Activated naive CD4-positive, alpha-beta T cell treated with anti-CD3 and anti-CD28 coated beads for 36 hours (primary cell): ENCODE measurements at regions not wholly inside any gene's neighbourhood (a gene's known extent, or its start where the extent isn't known, plus 50 kb on each side); places are given as distances from the start of the nearest gene placed in this dataset.

Experiments used
- CTCF ChIA-PET: fragments of 350-600 bp; sonication (Branson Sonifier 250); formaldehyde crosslinking; loops from one replicate; lab custom pipeline; 2021; ENCODE audit warnings: antibody characterized with exemption; lab: Charles Lee
- DNase-seq: peaks from one replicate; pipeline ENCODE4 v3.0.0-alpha.2; 2020
- H3K27ac Mint-ChIP-seq: one replicate; pipeline ENCODE4 v1.8.0; 2021; ENCODE audit warnings: mild to moderate bottlenecking, mixed read lengths
- H3K27me3 Mint-ChIP-seq: one replicate; pipeline ENCODE4 v1.8.0; 2021; ENCODE audit warnings: low read depth, mixed read lengths
- H3K36me3 Mint-ChIP-seq: one replicate; pipeline ENCODE4 v1.8.0; 2021; ENCODE audit warnings: low read depth, mixed read lengths
- H3K4me1 Mint-ChIP-seq: one replicate; pipeline ENCODE4 v1.8.0; 2021; ENCODE audit warnings: low read depth, mixed read lengths
- H3K4me3 Mint-ChIP-seq: one replicate; pipeline ENCODE4 v1.8.0; 2021; ENCODE audit warnings: mild to moderate bottlenecking, moderate library complexity, mixed read lengths
- H3K9me3 Mint-ChIP-seq: one replicate; pipeline ENCODE4 v1.8.0; 2021; ENCODE audit warnings: mixed read lengths
- intact Hi-C: fragments of 100-400 bp; cut with micrococcal nuclease; formaldehyde crosslinking; loops from one replicate; pipeline ENCODE4 v1.15.1; 2023

DNA sequence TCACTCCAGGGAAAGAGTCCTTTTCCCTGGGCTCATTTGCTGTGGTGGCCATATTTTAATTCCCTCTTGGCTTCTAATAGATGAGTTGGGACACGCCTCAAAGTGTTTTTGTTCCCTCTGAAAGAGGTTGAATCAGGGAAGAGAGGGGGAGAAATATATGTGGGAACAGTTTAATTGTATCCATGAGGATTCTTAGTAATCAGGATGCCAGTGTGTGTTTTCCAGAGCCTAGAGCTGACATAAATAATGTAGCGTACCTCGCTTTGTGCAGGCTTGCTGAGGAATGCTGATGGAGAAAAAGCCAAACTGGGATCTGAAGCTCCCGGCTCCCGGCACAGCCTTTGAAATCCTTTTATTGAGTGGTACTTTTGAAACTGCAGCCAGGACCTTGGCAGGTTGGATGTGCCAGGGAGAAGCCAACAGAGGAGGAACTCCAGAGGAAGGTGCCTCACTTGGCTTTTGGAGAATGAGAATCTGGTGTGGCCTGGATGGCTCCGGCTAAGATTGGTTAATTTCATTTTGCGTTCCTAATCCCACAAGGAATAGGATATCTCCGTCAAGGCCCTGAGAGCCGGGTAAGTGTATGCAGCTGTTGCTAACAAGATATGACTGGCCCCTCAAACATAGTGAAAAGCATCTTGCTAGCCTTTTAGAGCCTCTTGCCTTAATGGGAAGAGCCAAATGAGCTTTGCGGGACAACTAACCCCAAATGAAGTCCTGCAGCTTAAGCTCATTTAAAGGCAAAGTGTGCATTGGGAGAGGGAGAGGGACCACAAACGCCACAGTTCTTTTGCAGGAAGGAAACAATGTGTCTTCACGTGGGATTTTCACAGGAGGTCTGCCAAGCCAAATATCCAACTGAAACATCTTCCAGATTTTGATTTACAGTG lies 471.1 kb upstream of the WWC1 start:
- Mint-ChIP-seq H3K27ac (no peak overlapping the region), H3K9me3 (no peaks in the 10 kb centered on the region), H3K36me3 (no peaks in the 10 kb centered on the region), H3K27me3 (no peaks in the 10 kb centered on the region), H3K4me3 (no peak overlapping the region), H3K4me1 (no peaks in the 10 kb centered on the region)
- DNase-seq, result no peak
- intact Hi-C loops, result no loop called here
- CTCF ChIA-PET, result no interaction called here

DNA sequence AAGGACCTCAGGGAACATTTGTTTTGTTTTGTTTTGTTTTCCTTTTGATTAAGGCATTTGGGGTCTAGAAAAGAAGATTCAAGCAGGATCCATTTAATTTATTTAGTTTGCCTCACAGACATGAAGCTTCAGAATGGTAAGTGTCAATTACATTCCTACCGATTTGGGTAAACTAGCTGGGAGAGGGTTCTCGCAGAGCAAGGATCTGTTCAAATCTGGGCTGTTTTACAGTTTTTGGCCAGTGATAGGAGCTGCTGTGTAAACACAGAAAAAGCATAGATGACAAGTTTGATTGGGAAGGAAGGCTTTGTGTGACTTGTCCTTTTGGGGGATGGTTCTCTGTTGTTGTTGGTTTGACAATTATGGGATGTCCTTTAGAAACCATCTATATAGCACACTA lies 470.3 kb upstream of the WWC1 start:
- Mint-ChIP-seq H3K36me3 (no peaks in the 10 kb centered on the region), H3K4me3 (no peak overlapping the region), H3K9me3 (no peaks in the 10 kb centered on the region), H3K27me3 (no peaks in the 10 kb centered on the region), H3K4me1 (no peaks in the 10 kb centered on the region), H3K27ac (no peak overlapping the region)
- DNase-seq, result no peak
- CTCF ChIA-PET, result no interaction called here
- intact Hi-C loops, result no loop called here

DNA sequence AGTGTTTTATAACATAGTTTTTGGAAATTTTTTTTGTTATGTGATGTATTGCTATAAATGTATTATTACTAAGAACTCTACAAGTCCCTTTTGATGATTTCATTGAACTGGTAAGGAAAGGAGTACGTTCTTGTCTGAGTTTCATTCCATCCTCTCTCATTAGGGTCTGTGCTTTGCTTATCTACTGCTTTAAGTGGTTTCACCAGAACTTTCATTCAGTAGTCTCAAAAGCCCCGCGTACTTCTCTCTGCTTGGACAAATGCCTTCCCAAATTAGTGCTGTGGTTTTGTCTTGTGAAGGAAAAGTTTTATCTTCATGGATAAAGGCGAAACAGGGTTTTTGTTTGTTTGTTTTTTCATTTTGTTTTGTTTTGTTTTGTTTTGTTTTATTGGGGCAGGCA lies 469.8 kb upstream of the WWC1 start:
- no peaks in the 10 kb centered on the region for H3K36me3 Mint-ChIP-seq
- DNase-seq, result no peak
- CTCF ChIA-PET, result no interaction called here
- H3K27me3 Mint-ChIP-seq, result no peaks in the 10 kb centered on the region
- H3K27ac Mint-ChIP-seq, result no peak overlapping the region
- no peak overlapping the region for H3K4me3 Mint-ChIP-seq
- no peaks in the 10 kb centered on the region for H3K4me1 Mint-ChIP-seq
- intact Hi-C loops, result no loop called here
- no peaks in the 10 kb centered on the region for H3K9me3 Mint-ChIP-seq

DNA sequence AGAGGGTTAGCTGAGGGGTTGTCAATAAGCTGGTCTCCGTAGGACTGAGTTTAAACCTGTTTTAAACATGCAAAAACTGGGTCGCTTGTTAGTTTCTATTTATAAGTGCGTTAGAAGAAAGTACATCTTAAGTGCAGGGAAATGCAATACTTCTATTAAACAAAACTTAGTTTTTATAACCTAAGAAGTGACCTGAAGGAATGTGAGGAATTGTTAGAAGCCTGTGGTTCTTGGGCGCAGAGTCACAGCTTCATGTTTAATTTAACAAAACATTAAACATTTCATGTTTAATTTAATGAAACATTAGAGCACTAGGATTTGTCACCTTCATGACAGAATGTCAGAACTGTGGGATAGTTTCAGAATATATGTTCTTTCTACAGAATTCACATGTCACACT lies 469.2 kb upstream of the WWC1 start:
- Mint-ChIP-seq H3K27me3 (no peaks in the 10 kb centered on the region), H3K36me3 (no peaks in the 10 kb centered on the region), H3K4me3 (no peak overlapping the region), H3K4me1 (no peaks in the 10 kb centered on the region), H3K9me3 (no peaks in the 10 kb centered on the region), H3K27ac (no peak overlapping the region)
- CTCF ChIA-PET, result no interaction called here
- intact Hi-C loops, result no loop called here
- DNase-seq, result no peak

DNA sequence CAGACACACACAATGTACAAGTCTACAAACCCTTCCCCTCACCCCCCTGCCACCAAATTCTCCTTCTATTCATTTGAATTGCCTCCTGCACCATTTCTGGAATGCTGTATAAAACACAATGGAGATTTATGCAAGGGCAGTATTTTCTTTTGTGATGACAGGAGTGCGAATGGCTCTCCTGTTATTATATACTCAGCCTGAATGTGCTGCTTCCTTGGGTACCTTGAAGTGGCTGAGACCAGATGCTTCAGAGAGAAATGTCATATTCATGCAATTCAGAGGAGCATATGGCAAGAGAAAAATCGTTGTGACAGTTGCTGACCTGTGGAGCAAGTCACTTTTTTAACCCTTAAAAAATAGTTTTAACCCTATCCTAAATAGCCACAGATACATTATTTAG lies 468.0 kb upstream of the WWC1 start:
- Mint-ChIP-seq H3K27ac (no peak overlapping the region), H3K4me3 (no peak overlapping the region), H3K9me3 (no peaks in the 10 kb centered on the region), H3K4me1 (no peaks in the 10 kb centered on the region), H3K36me3 (no peaks in the 10 kb centered on the region), H3K27me3 (peaks cover 3% of the 10 kb centered on the region)
- intact Hi-C loops, result no loop called here
- CTCF ChIA-PET, result no interaction called here
- no peak for DNase-seq

DNA sequence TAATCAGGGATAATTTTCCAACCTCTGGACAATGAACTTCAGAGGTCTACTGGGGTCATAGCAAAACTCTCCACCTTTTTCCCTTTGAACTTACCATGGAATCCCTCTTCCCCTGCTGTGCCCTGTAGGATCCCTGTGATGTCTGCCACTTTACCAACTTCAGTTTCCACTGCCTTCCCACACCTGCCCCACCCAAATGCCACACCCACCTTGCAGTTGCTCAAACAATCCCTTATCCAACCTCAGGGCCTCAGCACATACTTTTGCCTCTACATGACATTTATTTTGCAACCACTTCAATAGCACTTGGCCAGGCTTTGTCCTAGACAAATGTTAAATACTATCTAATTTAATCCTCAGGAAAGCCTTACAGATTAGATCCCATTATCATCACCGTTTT lies 463.7 kb upstream of the WWC1 start:
- Mint-ChIP-seq H3K4me1 (no peaks in the 10 kb centered on the region), H3K27ac (no peak overlapping the region), H3K4me3 (no peak overlapping the region), H3K27me3 (peaks cover 3% of the 10 kb centered on the region), H3K36me3 (no peaks in the 10 kb centered on the region), H3K9me3 (no peaks in the 10 kb centered on the region)
- intact Hi-C loops, result no loop called here
- CTCF ChIA-PET, result no interaction called here
- no peak for DNase-seq

DNA sequence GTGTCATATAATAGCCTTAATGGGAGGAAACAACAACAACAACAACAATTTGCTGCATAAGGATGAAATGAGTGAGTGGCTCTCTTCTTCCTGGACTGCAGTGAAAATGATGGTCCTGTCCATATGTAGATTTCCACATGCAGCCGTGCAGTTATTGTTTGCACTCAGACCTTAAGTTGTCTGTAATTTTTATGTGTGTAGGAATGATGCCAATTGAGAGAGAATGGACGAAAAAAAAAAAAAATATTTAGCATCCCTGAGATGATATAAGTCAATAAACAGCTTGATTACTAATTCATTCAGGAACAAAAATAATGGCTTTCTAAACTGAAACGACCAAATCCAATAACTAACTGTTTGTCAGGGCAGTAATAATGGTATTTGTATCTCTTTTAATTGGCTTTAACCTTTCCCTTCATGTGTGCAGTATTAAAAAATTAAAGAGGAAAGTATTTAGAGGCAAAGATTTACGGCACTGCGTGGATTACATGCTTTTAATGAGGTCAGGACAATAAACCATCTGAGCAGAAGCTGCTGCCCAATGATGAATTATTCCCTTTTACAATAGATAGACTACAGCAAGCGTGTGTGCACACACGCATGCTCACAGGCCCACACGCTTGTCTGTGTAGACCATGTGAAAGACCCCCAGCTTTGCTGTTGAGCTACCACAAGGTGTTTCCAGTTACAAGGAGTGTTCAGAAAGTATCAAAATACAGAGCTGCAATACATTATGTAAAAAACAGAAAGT lies 459.5 kb upstream of the WWC1 start:
- Mint-ChIP-seq H3K36me3 (no peaks in the 10 kb centered on the region), H3K4me3 (no peak overlapping the region), H3K4me1 (no peaks in the 10 kb centered on the region), H3K27ac (no peak overlapping the region), H3K9me3 (no peaks in the 10 kb centered on the region), H3K27me3 (peaks cover 3% of the 10 kb centered on the region)
- intact Hi-C loops, result no loop called here
- no peak for DNase-seq
- CTCF ChIA-PET, result no interaction called here

DNA sequence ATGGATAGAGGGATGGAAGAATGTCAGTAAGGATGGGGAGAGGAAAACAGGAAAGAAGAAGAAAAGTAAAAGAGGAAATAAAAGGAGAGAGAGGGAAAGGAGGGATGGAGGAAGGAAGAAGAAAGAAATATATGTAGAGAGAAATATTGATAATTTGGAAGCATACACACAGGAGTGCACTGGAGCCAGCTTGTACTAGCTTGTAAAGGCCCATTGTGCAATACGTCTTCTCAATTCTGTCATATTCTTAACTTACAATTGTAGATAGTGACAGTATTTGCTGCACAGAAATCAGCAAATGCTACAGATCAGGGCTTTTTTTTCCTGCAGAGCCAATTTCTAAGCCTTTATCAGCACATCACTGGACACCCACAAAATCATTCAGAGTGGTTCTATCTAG lies 458.8 kb upstream of the WWC1 start:
- CTCF ChIA-PET, result no interaction called here
- intact Hi-C loops, result no loop called here
- peaks cover 3% of the 10 kb centered on the region for H3K27me3 Mint-ChIP-seq
- no peak overlapping the region for H3K4me3 Mint-ChIP-seq
- H3K36me3 Mint-ChIP-seq, result no peaks in the 10 kb centered on the region
- no peak overlapping the region for H3K27ac Mint-ChIP-seq
- no peak for DNase-seq
- no peaks in the 10 kb centered on the region for H3K9me3 Mint-ChIP-seq
- no peaks in the 10 kb centered on the region for H3K4me1 Mint-ChIP-seq

DNA sequence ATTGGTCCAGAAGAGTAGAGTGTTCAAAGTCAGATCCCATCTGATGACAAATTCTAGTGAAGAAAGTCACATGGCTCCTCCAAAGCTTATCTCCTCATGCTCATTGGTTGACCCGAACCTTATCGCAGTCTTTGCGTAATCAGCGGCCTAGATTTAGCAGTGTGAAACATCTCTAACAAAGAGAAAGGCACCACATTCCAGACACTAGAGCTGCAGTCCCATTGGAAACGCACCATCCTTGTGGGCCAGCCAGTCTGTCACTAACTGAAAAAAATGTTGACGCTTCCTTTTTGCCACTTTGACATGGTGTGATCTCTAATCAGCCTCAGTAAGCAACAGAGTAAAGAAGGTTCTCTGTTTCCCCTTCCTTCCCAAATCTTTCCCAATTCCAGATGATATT lies 458.0 kb upstream of the WWC1 start:
- H3K4me1 Mint-ChIP-seq, result no peaks in the 10 kb centered on the region
- no peak overlapping the region for H3K27ac Mint-ChIP-seq
- CTCF ChIA-PET, result no interaction called here
- intact Hi-C loops, result no loop called here
- no peaks in the 10 kb centered on the region for H3K36me3 Mint-ChIP-seq
- no peaks in the 10 kb centered on the region for H3K27me3 Mint-ChIP-seq
- H3K9me3 Mint-ChIP-seq, result no peaks in the 10 kb centered on the region
- no peak for DNase-seq
- no peak overlapping the region for H3K4me3 Mint-ChIP-seq

DNA sequence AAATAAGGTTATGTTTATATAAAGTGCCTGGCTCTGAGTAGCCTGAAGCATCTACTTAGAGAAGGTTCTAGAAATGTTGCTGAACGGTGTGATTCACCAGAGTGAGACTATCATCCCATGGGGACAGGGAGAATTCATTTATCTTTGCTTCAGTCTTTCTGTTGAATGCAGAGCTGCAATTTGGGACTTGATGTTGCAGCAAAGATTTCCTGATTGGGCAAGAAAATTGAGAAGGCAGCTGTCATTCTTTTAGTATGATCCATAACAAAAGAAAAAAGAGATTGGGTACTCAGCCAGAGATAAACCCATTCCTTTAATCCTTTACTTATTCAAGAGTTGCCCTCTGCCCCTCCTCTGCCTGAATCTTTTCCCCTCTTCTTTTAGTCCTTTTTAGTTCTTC lies 456.3 kb upstream of the WWC1 start:
- H3K27me3 Mint-ChIP-seq, result no peaks in the 10 kb centered on the region
- CTCF ChIA-PET, result interaction anchor here (0.6 to 0.9 kb wide), 2 partner anchors 17 to 1595 kb away, joined by 3 to 5 read pairs; no protein-coding TSS in a partner anchor
- DNase-seq, result no peak
- intact Hi-C loops, result no loop called here
- no peaks in the 10 kb centered on the region for H3K4me1 Mint-ChIP-seq
- no peaks in the 10 kb centered on the region for H3K9me3 Mint-ChIP-seq
- H3K27ac Mint-ChIP-seq, result no peak overlapping the region
- H3K4me3 Mint-ChIP-seq, result no peak overlapping the region
- H3K36me3 Mint-ChIP-seq, result no peaks in the 10 kb centered on the region

DNA sequence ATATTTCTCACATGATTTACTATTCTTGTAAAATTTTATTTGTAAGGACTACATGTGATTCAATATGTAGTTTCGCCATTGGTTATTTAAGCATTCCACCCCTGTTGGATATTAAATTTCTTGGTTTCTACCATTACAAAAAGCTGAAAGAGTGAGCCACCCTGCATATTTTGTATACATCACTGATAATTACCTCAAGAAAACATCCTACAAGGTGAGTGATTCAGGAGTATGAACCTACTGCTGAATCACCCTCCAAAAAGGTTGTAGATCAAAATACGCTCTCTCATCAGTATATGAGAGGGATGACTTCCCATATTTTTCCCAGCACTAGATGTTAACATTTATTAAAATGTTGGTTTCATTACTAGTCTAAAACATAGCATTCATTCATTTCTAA lies 454.3 kb upstream of the WWC1 start:
- H3K27ac Mint-ChIP-seq, result no peak overlapping the region
- CTCF ChIA-PET, result no interaction called here
- DNase-seq, result no peak
- no peaks in the 10 kb centered on the region for H3K9me3 Mint-ChIP-seq
- no peaks in the 10 kb centered on the region for H3K36me3 Mint-ChIP-seq
- no peak overlapping the region for H3K4me3 Mint-ChIP-seq
- intact Hi-C loops, result no loop called here
- H3K4me1 Mint-ChIP-seq, result no peaks in the 10 kb centered on the region
- no peaks in the 10 kb centered on the region for H3K27me3 Mint-ChIP-seq

DNA sequence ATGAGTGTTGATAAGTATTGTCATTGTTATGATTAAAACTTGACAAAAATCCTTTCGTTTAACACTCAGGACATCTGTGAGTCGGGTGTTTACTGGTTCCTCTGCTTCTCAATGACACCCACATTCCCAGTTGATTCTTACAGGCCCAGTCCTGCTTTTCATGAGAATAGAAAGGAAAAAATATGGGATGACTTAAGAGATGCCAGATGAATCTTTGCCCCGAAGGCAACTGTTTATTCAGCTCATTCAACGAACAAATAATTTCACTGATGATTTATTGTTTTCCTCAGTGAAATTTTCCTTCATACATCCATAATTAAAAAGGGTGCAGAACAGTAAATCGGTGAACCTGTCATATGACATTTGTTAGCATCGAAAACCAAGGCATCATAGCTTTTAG lies 452.4 kb upstream of the WWC1 start:
- Mint-ChIP-seq H3K4me3 (no peak overlapping the region), H3K4me1 (no peaks in the 10 kb centered on the region), H3K27ac (no peak overlapping the region), H3K36me3 (no peaks in the 10 kb centered on the region), H3K27me3 (no peaks in the 10 kb centered on the region), H3K9me3 (no peaks in the 10 kb centered on the region)
- CTCF ChIA-PET, result no interaction called here
- intact Hi-C loops, result no loop called here
- DNase-seq, result no peak

DNA sequence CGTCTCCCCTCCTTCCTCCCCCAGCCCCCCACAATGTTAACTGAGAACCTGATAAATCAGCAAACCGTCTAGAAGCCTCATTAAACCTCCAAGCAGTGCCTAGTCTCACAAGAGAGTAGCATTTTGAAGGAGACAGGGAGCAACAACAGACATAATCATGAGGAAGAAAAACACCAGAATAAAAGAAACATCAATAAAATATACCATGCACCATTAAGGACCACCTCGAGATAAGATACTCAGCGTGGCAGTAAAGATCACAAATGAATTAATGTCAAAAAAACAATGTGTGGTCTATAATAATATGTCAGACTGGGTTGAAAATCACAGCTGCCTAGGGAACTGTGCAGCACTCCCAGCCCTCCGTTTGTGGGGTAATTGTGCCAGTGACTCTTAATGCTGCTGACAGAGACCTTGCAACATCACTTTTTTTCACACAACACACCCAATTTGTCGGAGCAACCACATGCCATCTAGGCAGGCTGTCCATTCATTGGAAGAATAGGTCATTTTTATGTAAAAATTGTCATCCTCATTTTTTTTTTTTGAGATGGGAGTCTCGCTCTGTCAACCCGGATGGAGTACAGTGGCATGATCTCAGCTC lies 450.8 kb upstream of the WWC1 start:
- no peaks in the 10 kb centered on the region for H3K4me1 Mint-ChIP-seq
- no peak for DNase-seq

More for the DNA sequence above, 450.8 kb upstream of the WWC1 start:
- no peaks in the 10 kb centered on the region for H3K9me3 Mint-ChIP-seq
- H3K27ac Mint-ChIP-seq, result no peak overlapping the region
- intact Hi-C loops, result no loop called here
- CTCF ChIA-PET, result no interaction called here
- H3K36me3 Mint-ChIP-seq, result no peaks in the 10 kb centered on the region
- H3K27me3 Mint-ChIP-seq, result no peaks in the 10 kb centered on the region
- H3K4me3 Mint-ChIP-seq, result no peak overlapping the region
